RWPE1 (cell line): ENCODE measurements at regions not wholly inside any gene's neighbourhood (a gene's known extent, or its start where the extent isn't known, plus 50 kb on each side); places are given as distances from the start of the nearest gene placed in this dataset.
"Not testable (repeated sequence)": the region's sequence is repeated elsewhere in the genome, so short reads cannot be mapped to it uniquely, and the experiment has no call there.

ENCODE experiments used
- CTCF ChIA-PET: fragments of 350-600 bp; sonication (Branson Sonifier 250); formaldehyde crosslinking; extraction: SDS; loops from one replicate; lab custom pipeline; 2021; lab: Yijun Ruan, JAX
- POLR2A ChIA-PET: fragments of 400-600 bp; formaldehyde crosslinking; extraction: SDS; loops from one replicate; lab custom pipeline; 2020; ENCODE audit warnings: antibody characterized with exemption; ENCODE audit not compliant: low non-redundant PET; lab: Yijun Ruan, JAX
- DNase-seq: peaks from one replicate; pipeline ENCODE4 v3.0.0; 2012; ENCODE audit warnings: low spot score
- H3K27ac ChIP-seq: fragments of 450-650 bp; 2 replicates; pipeline ENCODE4 v1.5.1; 2017
- TF ChIP-seq, protein P1 (sequence below): fragments of 450-650 bp; conservative IDR thresholded peaks from 2 replicates; pipeline ENCODE4 v1.5.1; 2017; ENCODE audit warnings: low read depth, mild to moderate bottlenecking

DNA sequence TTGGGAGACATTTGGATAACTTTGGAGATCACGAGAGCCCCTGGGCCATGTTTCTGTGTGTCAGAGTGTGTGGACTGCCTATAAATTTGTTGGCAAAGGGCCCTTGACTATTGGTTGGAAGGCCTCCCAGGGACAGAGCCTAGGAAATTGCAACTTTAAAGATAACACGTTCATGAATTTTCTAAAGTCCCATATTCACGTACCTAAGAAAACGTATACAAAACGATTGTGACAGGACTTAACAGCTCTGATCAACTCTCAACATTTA lies 55.8 kb downstream of the DOP1B start:
- POLR2A ChIA-PET = interaction anchor here (0.5 to 0.6 kb wide), 2 partner anchors 77 to 120 kb away, joined by 3 to 10 read pairs; no protein-coding TSS in a partner anchor
- DNase-seq = no peak
- CTCF ChIA-PET = no interaction called here
- TF ChIP-seq, protein P1, sequence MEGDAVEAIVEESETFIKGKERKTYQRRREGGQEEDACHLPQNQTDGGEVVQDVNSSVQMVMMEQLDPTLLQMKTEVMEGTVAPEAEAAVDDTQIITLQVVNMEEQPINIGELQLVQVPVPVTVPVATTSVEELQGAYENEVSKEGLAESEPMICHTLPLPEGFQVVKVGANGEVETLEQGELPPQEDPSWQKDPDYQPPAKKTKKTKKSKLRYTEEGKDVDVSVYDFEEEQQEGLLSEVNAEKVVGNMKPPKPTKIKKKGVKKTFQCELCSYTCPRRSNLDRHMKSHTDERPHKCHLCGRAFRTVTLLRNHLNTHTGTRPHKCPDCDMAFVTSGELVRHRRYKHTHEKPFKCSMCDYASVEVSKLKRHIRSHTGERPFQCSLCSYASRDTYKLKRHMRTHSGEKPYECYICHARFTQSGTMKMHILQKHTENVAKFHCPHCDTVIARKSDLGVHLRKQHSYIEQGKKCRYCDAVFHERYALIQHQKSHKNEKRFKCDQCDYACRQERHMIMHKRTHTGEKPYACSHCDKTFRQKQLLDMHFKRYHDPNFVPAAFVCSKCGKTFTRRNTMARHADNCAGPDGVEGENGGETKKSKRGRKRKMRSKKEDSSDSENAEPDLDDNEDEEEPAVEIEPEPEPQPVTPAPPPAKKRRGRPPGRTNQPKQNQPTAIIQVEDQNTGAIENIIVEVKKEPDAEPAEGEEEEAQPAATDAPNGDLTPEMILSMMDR = no peak
- no peak overlapping the region for H3K27ac ChIP-seq

DNA sequence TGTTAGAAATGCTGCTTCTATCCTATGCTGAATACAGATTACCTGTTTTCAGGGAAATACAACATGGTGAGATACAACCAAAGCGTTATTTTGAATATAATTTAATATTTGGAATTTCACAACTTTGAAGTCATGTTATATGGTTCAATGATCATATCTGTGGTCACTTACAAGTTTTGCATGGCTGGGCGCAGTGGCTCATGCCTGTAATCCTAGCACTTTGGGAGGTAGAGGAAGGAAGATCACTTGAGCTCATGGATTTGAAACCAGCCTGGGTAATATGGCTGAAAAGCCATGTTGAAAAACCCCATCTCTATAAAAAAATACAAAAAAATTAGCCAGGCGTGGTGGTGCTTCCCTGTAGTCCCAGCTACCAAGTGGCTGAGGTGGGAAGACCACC lies 57.9 kb downstream of the DOP1B start:
- POLR2A ChIA-PET = no interaction called here
- H3K27ac ChIP-seq = no peak overlapping the region
- DNase-seq = no peak
- CTCF ChIA-PET = no interaction called here
- TF ChIP-seq, protein P1 = no peak

DNA sequence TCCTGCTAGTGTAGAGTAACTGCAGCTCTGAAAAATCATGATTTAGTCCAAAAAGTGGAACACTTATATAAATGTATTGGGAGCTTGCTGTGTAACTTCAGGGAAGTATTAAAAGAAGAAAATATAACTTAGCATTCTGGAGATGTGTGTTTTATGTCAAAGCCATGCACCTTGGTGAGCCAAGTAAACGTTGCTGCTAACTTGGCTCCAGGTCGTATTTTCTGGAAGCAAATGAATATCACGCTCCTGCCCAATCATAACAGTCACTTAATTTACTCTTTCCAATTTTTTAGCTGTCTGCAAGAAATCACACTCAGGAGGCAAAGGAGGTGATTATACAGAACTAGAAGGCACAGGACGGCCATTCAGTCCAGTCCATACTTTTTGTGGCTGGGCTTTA lies 61.1 kb downstream of the DOP1B start:
- DNase-seq = no peak
- TF ChIP-seq, protein P1 = no peak
- CTCF ChIA-PET = no interaction called here
- POLR2A ChIA-PET = no interaction called here
- H3K27ac ChIP-seq = no peak overlapping the region

DNA sequence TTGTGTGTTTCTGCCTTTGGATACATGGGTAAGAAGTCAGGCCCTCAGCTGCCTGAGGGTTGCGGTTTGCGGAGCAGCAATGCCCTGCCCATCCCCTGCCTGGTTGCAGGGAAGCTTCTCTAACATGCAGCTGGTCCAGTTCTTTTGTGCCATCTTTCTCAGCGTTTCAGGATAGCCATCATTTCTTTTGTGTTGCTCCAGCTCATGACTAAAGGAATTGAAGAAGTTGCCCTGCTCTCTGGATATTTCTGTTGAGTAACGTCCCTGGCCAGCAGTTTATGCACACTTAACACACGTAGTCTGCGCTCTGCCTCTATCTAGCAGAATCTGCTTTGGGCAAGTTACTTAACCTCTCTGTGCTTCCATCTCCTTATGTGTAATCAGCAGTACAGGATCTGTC lies 62.1 kb downstream of the DOP1B start:
- POLR2A ChIA-PET = no interaction called here
- TF ChIP-seq, protein P1 = no peak
- H3K27ac ChIP-seq = no peak overlapping the region
- DNase-seq = no peak
- CTCF ChIA-PET = no interaction called here

DNA sequence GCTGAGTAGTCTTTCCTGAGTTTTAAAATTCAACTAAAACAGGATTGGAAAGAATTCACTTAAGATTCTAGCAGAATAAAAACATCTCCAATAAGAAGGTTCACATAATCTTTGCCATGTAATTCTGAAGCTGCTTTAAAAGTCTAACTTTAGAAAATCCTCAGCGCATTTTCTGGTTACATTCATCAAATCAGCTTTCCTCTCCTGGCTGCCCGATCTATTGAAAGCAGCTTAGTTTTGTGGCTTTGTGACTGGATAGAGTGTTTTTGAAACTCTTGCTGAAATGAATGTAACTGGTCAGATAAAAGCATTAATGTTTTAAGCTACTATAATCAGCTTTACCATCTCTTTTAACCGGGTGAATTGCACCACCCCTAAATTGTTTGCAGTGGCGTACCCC lies 66.8 kb downstream of the DOP1B start:
- TF ChIP-seq, protein P1 = no peak
- DNase-seq = no peak
- ChIA-PET CTCF (interaction anchor here (0.6 to 1.5 kb wide), 2 partner anchors 13 to 744 kb away, joined by 3 to 5 read pairs; no protein-coding TSS in a partner anchor), POLR2A (no interaction called here)
- no peak overlapping the region for H3K27ac ChIP-seq

DNA sequence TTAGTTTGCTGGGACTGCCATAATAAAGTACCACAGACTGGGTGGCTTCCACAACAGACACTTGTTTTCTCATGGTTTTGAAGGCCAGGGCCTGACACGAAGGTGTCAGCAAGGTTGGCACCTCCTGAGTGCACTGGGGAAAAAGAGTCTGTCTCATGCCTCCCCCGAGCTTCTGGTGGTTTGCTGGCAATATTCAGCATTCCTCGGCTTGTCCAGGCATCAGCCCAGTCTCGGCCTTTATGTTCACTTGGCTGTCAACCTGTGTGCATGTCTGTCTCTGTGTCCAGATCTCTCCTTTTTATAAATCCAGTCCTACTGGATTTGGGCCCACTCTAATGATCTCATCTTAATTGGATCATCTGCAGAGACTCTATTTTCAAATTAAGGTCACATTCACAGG lies 72.6 kb downstream of the DOP1B start:
- POLR2A ChIA-PET = no interaction called here
- peak overlapping the region; percentile 83 for H3K27ac ChIP-seq
- TF ChIP-seq, protein P1 = no peak
- DNase-seq = no peak
- CTCF ChIA-PET = no interaction called here

DNA sequence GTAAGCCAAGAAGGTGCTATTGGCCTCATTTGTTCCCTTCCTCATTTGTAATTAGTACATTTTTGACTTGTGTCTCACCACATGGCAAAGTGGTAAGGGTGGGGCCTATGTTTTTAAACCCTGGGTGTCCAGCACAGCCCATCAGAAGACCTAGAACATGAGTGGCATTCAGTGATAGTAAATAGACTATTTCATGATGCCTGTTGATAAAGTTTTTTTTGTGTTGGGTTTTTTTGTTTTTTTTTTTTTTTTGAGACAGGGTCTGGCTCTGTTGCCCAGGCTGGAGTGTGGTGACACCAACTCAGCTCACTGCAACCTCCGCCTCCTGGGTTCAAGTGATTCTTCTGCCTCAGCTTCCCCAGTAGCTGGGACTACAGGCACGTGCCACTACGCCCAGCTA lies 74.8 kb downstream of the DOP1B start:
- H3K27ac ChIP-seq, POLR2A ChIA-PET, DNase-seq: not testable (repeated sequence)
- CTCF ChIA-PET = interaction anchor here (0.6 kb wide), 1 partner anchor 71 kb away, joined by 3 read pairs; no protein-coding TSS in a partner anchor
